Cardiac muscle cell (in vitro differentiated cells and primary cell): ENCODE measurements at regions not wholly inside any gene's neighbourhood (a gene's known extent, or its start where the extent isn't known, plus 50 kb on each side); places are given as distances from the start of the nearest gene placed in this dataset.
A peak's percentile ranks its signal among the peaks of the same experiment; 100 is the strongest.

Experiments used
- DNase-seq, 2 donors: peaks; one replicate each; pipeline versions ENCODE4 v3.0.0 to v3.0.0-alpha.2; 2010 to 2017; ENCODE audit warnings: low read depth in 1 of 2, low spot score in 1 of 2
- H3K27ac ChIP-seq: fragments of 200-600 bp; sonication (generic); 2 replicates; pipeline ENCODE4 v1.5.1; 2016
- H3K27me3 ChIP-seq: fragments of 200-600 bp; sonication (generic); 2 replicates; pipeline ENCODE4 v1.6.0; 2016; ENCODE audit warnings: control low read depth
- H3K36me3 ChIP-seq: fragments of 200-600 bp; sonication (generic); 2 replicates; pipeline ENCODE4 v1.5.1; 2016; ENCODE audit warnings: control low read depth
- H3K4me1 ChIP-seq: fragments of 200-600 bp; sonication (generic); 2 replicates; pipeline ENCODE4 v1.8.1; 2017; ENCODE audit warnings: low read depth, mild to moderate bottlenecking, mixed run types
- H3K4me3 ChIP-seq: fragments of 200-600 bp; sonication (generic); 2 replicates; pipeline ENCODE4 v1.5.1; 2016; ENCODE audit warnings: mild to moderate bottlenecking
- H3K9me3 ChIP-seq: fragments of 200-600 bp; sonication (generic); 2 replicates; pipeline ENCODE4 v1.5.1; 2017; ENCODE audit warnings: low read depth, mild to moderate bottlenecking, control low read depth
- CTCF ChIP-seq: IDR thresholded peaks from 2 replicates; pipeline ENCODE4 v1.5.1; 2012; ENCODE audit warnings: low read depth, mild to moderate bottlenecking, low read length

GRCh38 chr13:80448725-80449124 lies 107.8 kb upstream of the SPRY2 start:
- H3K9me3 ChIP-seq: no peaks in the 10 kb centered on the region
- no peak for DNase-seq
- peaks cover 35% of the 10 kb centered on the region for H3K4me1 ChIP-seq
- no peak overlapping the region for H3K27ac ChIP-seq
- H3K27me3 ChIP-seq: no peaks in the 10 kb centered on the region
- no peak overlapping the region for H3K4me3 ChIP-seq
- no peaks in the 10 kb centered on the region for H3K36me3 ChIP-seq
- no peak for TF ChIP-seq CTCF

GRCh38 chr13:80447747-80448146 lies 106.8 kb upstream of the SPRY2 start:
- Histone ChIP-seq H3K4me1 (peaks cover 35% of the 10 kb centered on the region), H3K4me3 (no peak overlapping the region), H3K36me3 (no peaks in the 10 kb centered on the region), H3K9me3 (no peaks in the 10 kb centered on the region), H3K27ac (no peak overlapping the region), H3K27me3 (no peaks in the 10 kb centered on the region)
- TF ChIP-seq CTCF: no peak
- DNase-seq: no peak

DNA sequence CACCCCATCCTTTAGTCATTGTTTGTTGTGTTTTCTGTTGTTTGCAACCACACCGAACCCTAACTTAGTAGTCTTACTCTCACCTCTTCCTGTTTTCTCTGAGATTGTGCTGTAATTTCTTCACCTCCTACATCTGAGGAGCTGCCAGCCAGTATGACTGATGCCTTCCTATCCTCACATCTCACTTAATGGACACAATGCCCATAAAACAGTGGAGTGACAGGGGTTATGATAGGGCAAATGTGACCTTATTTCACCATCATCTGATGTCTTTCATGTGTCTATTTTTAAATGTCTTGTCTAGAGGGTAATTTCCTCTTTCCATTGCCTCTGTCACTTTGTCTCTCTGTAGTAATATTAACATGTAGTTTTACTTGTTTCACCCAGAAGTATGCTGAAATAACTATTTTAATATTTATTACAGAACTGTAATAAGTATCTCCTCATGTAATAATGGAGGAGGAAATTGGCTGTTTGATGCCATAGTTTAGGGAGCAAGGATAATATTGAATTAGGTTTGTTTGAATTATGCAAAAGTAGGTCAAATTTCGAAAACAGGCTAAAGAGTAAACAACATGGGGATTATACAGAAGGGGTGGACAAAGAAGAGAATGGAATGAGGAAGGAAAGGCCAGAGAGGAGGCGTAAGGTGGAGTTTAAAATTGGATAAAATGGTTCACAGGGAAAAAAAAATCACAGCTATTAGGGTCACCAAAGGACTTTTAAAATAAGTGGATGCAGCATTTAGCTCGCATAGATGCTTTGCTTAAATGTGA lies 103.5 kb upstream of the SPRY2 start:
- no peaks in the 10 kb centered on the region for H3K36me3 ChIP-seq
- no peak for DNase-seq
- H3K27me3 ChIP-seq: no peaks in the 10 kb centered on the region
- no peaks in the 10 kb centered on the region for H3K9me3 ChIP-seq
- H3K27ac ChIP-seq: no peak overlapping the region
- no peak for TF ChIP-seq CTCF
- peaks cover 12% of the 10 kb centered on the region for H3K4me1 ChIP-seq
- no peak overlapping the region for H3K4me3 ChIP-seq

- no peak overlapping the region for H3K4me3 ChIP-seq
- H3K36me3 ChIP-seq: no peaks in the 10 kb centered on the region
- no peaks in the 10 kb centered on the region for H3K9me3 ChIP-seq
- no peak overlapping the region for H3K27ac ChIP-seq
- H3K4me1 ChIP-seq: peaks cover 7% of the 10 kb centered on the region
- H3K27me3 ChIP-seq: no peaks in the 10 kb centered on the region
- no peak for TF ChIP-seq CTCF
- no peak for DNase-seq
Observed at GRCh38 chr13:80442609-80443008, 101.7 kb upstream of the SPRY2 start.

DNA sequence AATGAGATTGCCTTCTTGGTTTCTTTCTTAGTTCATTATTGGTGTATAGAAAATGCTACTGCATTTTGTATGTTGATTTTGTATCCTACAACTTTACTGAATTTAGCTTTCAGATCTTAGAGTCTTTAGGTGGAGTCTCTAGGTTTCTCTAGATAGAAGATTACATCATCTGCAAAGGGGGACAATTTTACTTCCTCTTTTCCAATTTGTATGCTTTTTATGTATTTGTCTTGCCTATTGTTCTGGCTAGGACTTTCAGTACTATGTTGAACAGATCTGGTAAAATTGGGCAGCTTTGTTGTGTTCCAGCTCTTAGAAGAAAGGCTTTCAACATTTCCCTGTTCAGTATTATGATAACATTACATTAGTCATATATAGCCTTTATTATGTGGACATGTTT lies 101.0 kb upstream of the SPRY2 start:
- no peaks in the 10 kb centered on the region for H3K9me3 ChIP-seq
- H3K36me3 ChIP-seq: no peaks in the 10 kb centered on the region
- no peak overlapping the region for H3K27ac ChIP-seq
- H3K4me1 ChIP-seq: peaks cover 7% of the 10 kb centered on the region
- no peak overlapping the region for H3K4me3 ChIP-seq
- no peaks in the 10 kb centered on the region for H3K27me3 ChIP-seq
- peak in 1 of 2 donors; percentile 44 for DNase-seq
- TF ChIP-seq CTCF: no peak

GRCh38 chr13:80438521-80438920 lies 97.6 kb upstream of the SPRY2 start:
- Histone ChIP-seq H3K4me3 (no peak overlapping the region), H3K9me3 (no peaks in the 10 kb centered on the region), H3K27ac (no peak overlapping the region), H3K27me3 (no peaks in the 10 kb centered on the region), H3K4me1 (no peaks in the 10 kb centered on the region), H3K36me3 (no peaks in the 10 kb centered on the region)
- no peak for TF ChIP-seq CTCF
- DNase-seq: no peak
